Suprapubic skin (tissue), 4 donors: ENCODE measurements at regions not wholly inside any gene's neighbourhood (a gene's known extent, or its start where the extent isn't known, plus 50 kb on each side); places are given as distances from the start of the nearest gene placed in this dataset.

Experiments
- POLR2A ChIP-seq, 2 donors: fragments of 450-650 bp; IDR thresholded peaks; one replicate each; pipeline ENCODE4 v1.6.1; 2017; ENCODE audit warnings: antibody characterized with exemption in 2 of 2, mild to moderate bottlenecking in 2 of 2, moderate library complexity in 2 of 2
- POLR2AphosphoS5 ChIP-seq, 3 donors: sonication (generic); formaldehyde crosslinking; IDR thresholded peaks; one replicate each; pipeline ENCODE4 v1.6.1; 2017; ENCODE audit warnings: antibody characterized with exemption in 3 of 3
- TF ChIP-seq, protein P1 (sequence below), 2 donors: fragments of 200-600 bp in 1 of 2; fragments of 450-650 bp in 1 of 2; sonication (generic) in 1 of 2; IDR thresholded peaks; one replicate each; pipeline ENCODE4 v1.5.1; 2016 to 2019; ENCODE audit warnings: antibody characterized with exemption in 2 of 2, mild to moderate bottlenecking in 1 of 2, moderate library complexity in 1 of 2

DNA sequence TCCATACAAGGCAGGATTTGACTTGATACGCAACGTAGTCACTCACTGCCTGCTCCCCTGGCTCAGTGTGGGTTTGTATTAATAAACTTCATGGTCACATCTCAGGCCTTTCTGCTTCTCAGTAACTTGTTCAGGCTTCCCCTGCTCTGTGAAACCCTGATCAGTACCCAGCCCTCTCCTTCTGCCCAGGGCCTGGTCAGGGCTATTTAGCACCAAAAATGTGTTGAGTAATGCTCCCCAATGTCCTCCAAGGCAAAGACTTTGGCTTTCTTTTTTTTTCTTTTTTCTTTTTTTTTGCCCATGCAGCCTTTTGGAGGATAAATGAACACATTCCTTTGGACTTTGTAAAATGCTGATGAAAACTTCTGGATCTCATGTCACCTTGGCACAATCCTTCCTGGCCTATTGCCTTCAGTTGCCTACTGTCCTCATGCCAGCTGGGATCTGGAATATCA, 399.2 kb upstream of the KLF4 start:
- no peak for TF ChIP-seq POLR2A (IDR thresholded peaks at IDR 0.05)
- no peak for TF ChIP-seq POLR2AphosphoS5 (IDR thresholded peaks at IDR 0.05)
- TF ChIP-seq, protein P1, sequence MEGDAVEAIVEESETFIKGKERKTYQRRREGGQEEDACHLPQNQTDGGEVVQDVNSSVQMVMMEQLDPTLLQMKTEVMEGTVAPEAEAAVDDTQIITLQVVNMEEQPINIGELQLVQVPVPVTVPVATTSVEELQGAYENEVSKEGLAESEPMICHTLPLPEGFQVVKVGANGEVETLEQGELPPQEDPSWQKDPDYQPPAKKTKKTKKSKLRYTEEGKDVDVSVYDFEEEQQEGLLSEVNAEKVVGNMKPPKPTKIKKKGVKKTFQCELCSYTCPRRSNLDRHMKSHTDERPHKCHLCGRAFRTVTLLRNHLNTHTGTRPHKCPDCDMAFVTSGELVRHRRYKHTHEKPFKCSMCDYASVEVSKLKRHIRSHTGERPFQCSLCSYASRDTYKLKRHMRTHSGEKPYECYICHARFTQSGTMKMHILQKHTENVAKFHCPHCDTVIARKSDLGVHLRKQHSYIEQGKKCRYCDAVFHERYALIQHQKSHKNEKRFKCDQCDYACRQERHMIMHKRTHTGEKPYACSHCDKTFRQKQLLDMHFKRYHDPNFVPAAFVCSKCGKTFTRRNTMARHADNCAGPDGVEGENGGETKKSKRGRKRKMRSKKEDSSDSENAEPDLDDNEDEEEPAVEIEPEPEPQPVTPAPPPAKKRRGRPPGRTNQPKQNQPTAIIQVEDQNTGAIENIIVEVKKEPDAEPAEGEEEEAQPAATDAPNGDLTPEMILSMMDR (IDR thresholded peaks at IDR 0.05) = no peak
